ENCODE measurements at regions not wholly inside any gene's neighbourhood (a gene's known extent, or its start where the extent isn't known, plus 50 kb on each side); places are given as distances from the start of the nearest gene placed in this dataset.

DNA sequence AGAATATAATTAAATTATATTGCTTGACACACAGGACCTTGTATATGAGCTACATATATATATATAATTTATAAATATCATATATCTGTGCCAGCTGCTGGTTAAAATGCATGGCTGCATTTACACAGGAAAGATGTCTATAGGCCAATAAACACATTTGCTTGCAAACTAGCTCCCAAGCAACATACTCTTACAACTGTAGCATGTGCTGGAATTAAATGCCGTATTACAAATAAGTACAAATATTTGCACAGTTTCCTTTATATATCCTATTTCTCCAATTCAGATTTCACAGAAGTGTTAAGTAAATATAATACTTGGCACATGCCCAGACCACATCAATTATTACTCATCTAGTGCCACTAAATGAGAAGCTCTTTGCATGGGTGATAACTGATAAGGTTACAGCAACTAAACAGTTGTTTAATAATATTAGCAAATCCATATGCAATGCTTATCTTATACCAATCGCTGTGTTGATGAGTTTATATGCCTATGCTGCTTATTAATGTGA, 66.7 kb upstream of the E2F7 start:
- Histone ChIP-seq H3K4me1 (ENCODE audit: low read depth) (no peaks in the 10 kb centered on the region), H3K27ac (no peak overlapping the region), H3K9me3 (ENCODE audit: low read depth) (no peaks in the 10 kb centered on the region), H3K4me3 (no peak overlapping the region), H3K36me3 (no peaks in the 10 kb centered on the region), H3K27me3 (no peaks in the 10 kb centered on the region)
- TF ChIP-seq, protein P1, sequence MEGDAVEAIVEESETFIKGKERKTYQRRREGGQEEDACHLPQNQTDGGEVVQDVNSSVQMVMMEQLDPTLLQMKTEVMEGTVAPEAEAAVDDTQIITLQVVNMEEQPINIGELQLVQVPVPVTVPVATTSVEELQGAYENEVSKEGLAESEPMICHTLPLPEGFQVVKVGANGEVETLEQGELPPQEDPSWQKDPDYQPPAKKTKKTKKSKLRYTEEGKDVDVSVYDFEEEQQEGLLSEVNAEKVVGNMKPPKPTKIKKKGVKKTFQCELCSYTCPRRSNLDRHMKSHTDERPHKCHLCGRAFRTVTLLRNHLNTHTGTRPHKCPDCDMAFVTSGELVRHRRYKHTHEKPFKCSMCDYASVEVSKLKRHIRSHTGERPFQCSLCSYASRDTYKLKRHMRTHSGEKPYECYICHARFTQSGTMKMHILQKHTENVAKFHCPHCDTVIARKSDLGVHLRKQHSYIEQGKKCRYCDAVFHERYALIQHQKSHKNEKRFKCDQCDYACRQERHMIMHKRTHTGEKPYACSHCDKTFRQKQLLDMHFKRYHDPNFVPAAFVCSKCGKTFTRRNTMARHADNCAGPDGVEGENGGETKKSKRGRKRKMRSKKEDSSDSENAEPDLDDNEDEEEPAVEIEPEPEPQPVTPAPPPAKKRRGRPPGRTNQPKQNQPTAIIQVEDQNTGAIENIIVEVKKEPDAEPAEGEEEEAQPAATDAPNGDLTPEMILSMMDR (IDR thresholded peaks at IDR 0.05; ENCODE audit: low read depth, low read length): no peak
- DNase-seq (ENCODE audit: low read depth in 1 of 2, low spot score in 1 of 2): no peak

DNA sequence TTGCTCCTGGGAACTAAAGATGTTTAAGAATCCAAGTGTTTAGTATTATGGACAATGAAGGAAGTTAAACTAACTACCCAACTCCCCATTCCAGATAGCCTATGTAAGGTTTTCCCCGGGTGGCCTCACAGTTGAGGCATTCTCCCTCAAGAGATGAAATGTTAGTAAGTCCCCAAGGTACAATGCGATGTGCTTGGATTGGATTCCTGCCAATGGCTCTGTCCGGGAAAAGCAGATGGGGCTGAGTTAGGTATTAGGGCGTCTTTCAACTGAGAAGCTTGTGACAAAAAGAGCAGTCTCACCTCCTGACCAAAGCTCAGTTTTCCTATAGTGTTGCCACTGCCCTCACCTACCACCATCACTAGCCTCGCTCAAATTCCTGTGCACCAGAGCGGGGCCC, 64.8 kb upstream of the E2F7 start:
- Histone ChIP-seq H3K27me3 (no peaks in the 10 kb centered on the region), H3K36me3 (no peaks in the 10 kb centered on the region), H3K9me3 (ENCODE audit: low read depth) (no peaks in the 10 kb centered on the region), H3K4me3 (no peak overlapping the region), H3K27ac (no peak overlapping the region), H3K4me1 (ENCODE audit: low read depth) (no peaks in the 10 kb centered on the region)
- no peak for DNase-seq (ENCODE audit: low read depth in 1 of 2, low spot score in 1 of 2)
- TF ChIP-seq, protein P1 (IDR thresholded peaks at IDR 0.05; ENCODE audit: low read depth, low read length): no peak

DNA sequence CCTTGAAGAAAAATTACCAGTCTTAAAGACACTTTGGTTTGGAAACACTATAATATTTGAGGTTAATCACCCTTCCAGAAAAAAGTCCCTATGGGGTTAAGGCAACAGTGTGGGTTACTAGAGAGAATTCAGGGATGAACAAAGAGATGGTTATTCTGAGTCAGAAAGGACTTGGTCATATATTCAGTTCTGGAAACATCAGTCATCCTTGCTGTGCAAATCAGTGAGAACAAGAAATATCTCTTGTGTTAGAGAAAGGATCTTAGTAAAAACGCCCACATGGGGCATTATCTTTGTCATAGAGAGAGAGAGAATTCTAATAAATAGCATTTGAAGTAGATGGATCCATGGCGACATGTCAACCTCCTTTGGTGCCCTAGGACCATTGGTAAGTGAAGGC, 59.4 kb upstream of the E2F7 start:
- Histone ChIP-seq H3K36me3 (no peaks in the 10 kb centered on the region), H3K27me3 (peaks cover 4% of the 10 kb centered on the region), H3K9me3 (ENCODE audit: low read depth) (no peaks in the 10 kb centered on the region), H3K4me1 (ENCODE audit: low read depth) (no peaks in the 10 kb centered on the region), H3K4me3 (no peak overlapping the region), H3K27ac (no peak overlapping the region)
- DNase-seq (ENCODE audit: low read depth in 1 of 2, low spot score in 1 of 2): peak in 1 of 2 donors; percentile 42
- TF ChIP-seq, protein P1 (IDR thresholded peaks at IDR 0.05; ENCODE audit: low read depth, low read length): no peak

DNA sequence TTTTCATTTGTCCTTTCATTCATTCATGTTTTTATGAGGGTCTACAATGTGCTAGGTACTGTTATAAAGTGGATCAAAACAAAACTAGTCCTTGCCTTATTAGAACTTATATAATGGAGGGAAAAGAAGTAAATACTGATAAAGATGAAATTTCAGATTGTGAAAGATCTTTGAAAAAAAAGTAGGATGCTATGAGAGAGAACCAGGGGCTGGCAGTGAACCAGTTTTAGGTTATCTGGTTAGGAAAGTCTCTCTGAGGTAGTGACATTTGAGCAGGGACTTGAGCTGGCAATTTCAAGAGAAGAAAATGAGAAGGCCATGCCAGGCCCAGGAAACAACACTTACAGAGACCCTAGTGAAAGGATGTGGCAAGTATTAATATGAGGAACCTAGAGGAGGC, 57.3 kb upstream of the E2F7 start:
- TF ChIP-seq, protein P1 (IDR thresholded peaks at IDR 0.05; ENCODE audit: low read depth, low read length): no peak
- no peaks in the 10 kb centered on the region for H3K36me3 ChIP-seq
- no peak overlapping the region for H3K27ac ChIP-seq
- peaks cover 4% of the 10 kb centered on the region for H3K27me3 ChIP-seq
- no peaks in the 10 kb centered on the region for H3K9me3 ChIP-seq (ENCODE audit: low read depth)
- DNase-seq (ENCODE audit: low read depth in 1 of 2, low spot score in 1 of 2): peak in 1 of 2 donors; percentile 40
- no peak overlapping the region for H3K4me3 ChIP-seq
- no peaks in the 10 kb centered on the region for H3K4me1 ChIP-seq (ENCODE audit: low read depth)

DNA sequence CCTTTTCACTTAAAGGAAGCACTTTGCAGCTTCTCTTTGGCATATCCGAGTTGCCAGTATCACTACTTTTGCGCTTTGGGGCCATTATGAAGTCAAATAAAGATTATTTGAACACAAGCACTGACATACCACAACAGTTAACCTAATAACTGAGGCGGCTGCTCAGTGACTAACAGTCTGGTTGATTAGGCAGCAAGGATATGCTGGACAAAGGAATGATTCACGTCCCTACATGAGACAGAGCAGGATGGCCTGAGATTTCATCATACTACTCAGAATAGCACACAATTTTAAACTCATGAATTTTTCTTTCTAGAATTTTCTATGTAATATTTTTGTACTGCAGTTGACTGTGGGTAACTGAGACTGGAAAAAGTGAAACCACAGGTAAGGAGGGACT, 56.9 kb upstream of the E2F7 start:
- Histone ChIP-seq H3K4me1 (ENCODE audit: low read depth) (no peaks in the 10 kb centered on the region), H3K4me3 (no peak overlapping the region), H3K27ac (no peak overlapping the region), H3K36me3 (no peaks in the 10 kb centered on the region), H3K9me3 (ENCODE audit: low read depth) (no peaks in the 10 kb centered on the region), H3K27me3 (peaks cover 4% of the 10 kb centered on the region)
- TF ChIP-seq, protein P1 (IDR thresholded peaks at IDR 0.05; ENCODE audit: low read depth, low read length): no peak
- peak in 1 of 2 donors; percentile 93 for DNase-seq (ENCODE audit: low read depth in 1 of 2, low spot score in 1 of 2)

All from cardiac muscle cell (in vitro differentiated cells and primary cell).